ENCODE measurements at regions not wholly inside any gene's neighbourhood (a gene's known extent, or its start where the extent isn't known, plus 50 kb on each side); places are given as distances from the start of the nearest gene placed in this dataset.

GRCh38 chr5:25948278-25948677 is 1090.1 kb downstream of the CDH9 start:
- TF ChIP-seq CTCF (IDR thresholded peaks at IDR 0.05; ENCODE audit: insufficient read depth, low read depth, low read length) = no peak
- TF ChIP-seq EZH2 (IDR thresholded peaks at IDR 0.05; ENCODE audit: insufficient read depth, low read length) = no peak

Data from astrocyte (in vitro differentiated cells and primary cell).